HCT116 (cell line): ENCODE measurements at regions not wholly inside any gene's neighbourhood (a gene's known extent, or its start where the extent isn't known, plus 50 kb on each side); places are given as distances from the start of the nearest gene placed in this dataset.

ENCODE experiments used
- CTCF ChIP-seq, 3 experiments: fragments of 200-600 bp in 1 of 3; sonication (generic) in 1 of 3; IDR thresholded peaks in 2 of 3; conservative IDR thresholded peaks in 1 of 3; 2 replicates each; pipeline ENCODE4 v1.5.1; 2012 to 2017; ENCODE audit warnings: low read depth in 2 of 3, low read length in 2 of 3, antibody characterized with exemption in 1 of 3, borderline replicate concordance in 1 of 3, control low read depth in 1 of 3, mild to moderate bottlenecking in 1 of 3, mixed read lengths in 1 of 3, mixed run types in 1 of 3, moderate library complexity in 1 of 3; ENCODE audit not compliant: insufficient read depth in 1 of 3
- EZH2 ChIP-seq: fragments of 200-600 bp; sonication (generic); IDR thresholded peaks from 2 replicates; pipeline ENCODE4 v1.6.1; 2017; ENCODE audit warnings: antibody characterized with exemption, mixed run types
- POLR2A ChIP-seq: IDR thresholded peaks from 2 replicates; pipeline ENCODE4 v1.7.0; 2011; ENCODE audit warnings: borderline replicate concordance; ENCODE audit not compliant: insufficient read depth, insufficient read length; ENCODE audit errors: extremely low read depth
- RAD21 ChIP-seq: IDR thresholded peaks from 2 replicates; pipeline ENCODE4 v1.6.1; 2012; ENCODE audit warnings: low read depth, mild to moderate bottlenecking
- YY1 ChIP-seq: IDR thresholded peaks from 2 replicates; pipeline ENCODE4 v1.6.1; 2011; ENCODE audit warnings: low read length, low read depth, moderate library complexity, mild to moderate bottlenecking; ENCODE audit not compliant: insufficient replicate concordance; ENCODE audit errors: extremely low read depth

- TF ChIP-seq POLR2A (no peak), CTCF (IDR thresholded peaks at IDR 0.05 in 2 of 3, conservative IDR thresholded peaks at IDR 0.05 in 1 of 3; ENCODE audit: borderline replicate concordance in 1 of 3, insufficient read depth in 1 of 3, low read depth in 2 of 3, low read length in 2 of 3) (no peak), RAD21 (no peak), EZH2 (no peak), YY1 (no peak)
Observed at GRCh38 chr5:143760131-143760505, 51.8 kb upstream of the HMHB1 start.
